Dedifferentiated amniotic fluid mesenchymal stem cell (primary cell): ENCODE measurements at regions not wholly inside any gene's neighbourhood (a gene's known extent, or its start where the extent isn't known, plus 50 kb on each side); places are given as distances from the start of the nearest gene placed in this dataset.
"Not testable (repeated sequence)": the region's sequence is repeated elsewhere in the genome, so short reads cannot be mapped to it uniquely, and the experiment has no call there.

Source experiments
- DNase-seq: peaks from one replicate; pipeline ENCODE4 v3.0.0-alpha.2; 2016; ENCODE audit errors: extremely low spot score

- no peak for DNase-seq
These were observed 97.5 kb upstream of the EFEMP1 start for GRCh38 chr2:56021136-56021474.

GRCh38 chr2:56021579-56021978 lies 98.0 kb upstream of the EFEMP1 start:
- DNase-seq, result no peak

DNA sequence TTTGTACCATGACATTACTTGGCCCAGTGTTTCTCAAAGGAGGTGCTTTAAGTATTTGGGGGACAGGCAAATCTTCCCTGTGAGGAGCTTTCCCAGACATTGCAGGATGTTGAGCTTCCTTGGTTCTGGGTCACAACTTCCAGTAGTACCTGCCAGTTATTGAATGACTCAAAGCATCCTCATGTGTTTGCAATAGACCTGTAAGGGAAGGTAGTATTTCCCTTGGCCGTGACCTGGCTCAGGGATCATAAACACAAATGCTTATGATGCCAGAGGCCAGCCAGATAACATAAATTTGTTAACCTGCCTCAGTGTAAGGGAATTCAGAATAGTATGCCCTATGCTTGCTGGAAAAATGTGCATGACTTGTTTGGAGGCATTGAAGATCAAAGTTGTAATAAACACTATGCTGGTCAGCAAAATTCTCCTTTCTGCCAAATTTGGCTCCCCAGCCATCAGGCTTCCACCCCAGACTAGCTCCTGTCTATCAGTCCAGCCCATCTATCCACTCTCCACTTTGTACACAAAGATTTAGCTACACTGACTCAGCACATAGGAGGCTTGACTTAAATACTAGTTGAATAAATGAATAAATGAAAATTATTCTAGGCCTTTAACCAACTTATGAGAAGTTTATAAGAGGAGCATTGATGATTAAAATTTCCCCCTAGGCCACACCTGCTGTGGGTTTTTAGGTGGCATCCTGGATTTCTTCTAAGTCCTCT lies 102.0 kb upstream of the EFEMP1 start:
- no peak for DNase-seq

- no peak for DNase-seq
These were observed 103.2 kb upstream of the EFEMP1 start for GRCh38 chr2:56026828-56027227.

DNA sequence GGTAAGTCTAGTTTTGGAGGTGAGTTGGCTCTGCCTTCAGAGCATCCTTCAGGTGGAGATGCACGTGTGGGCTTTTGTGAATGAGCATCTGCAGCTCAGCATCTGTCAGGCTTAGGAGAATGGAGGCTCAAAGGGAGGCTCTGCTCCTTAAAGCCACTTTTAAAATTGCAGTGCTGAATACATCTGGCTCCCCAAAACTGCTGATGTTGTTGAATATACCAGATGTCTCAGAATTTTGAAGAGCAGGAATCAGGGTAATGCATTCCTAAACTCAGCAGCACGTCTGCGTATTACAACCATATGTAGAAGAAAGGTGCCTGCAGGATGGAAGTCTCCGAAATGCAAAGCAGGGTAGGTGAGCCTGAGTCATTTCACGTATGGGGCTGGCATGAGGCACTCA lies 106.5 kb upstream of the EFEMP1 start:
- DNase-seq, result no peak

GRCh38 chr2:56030901-56031300 lies 107.3 kb upstream of the EFEMP1 start:
- no peak for DNase-seq

DNA sequence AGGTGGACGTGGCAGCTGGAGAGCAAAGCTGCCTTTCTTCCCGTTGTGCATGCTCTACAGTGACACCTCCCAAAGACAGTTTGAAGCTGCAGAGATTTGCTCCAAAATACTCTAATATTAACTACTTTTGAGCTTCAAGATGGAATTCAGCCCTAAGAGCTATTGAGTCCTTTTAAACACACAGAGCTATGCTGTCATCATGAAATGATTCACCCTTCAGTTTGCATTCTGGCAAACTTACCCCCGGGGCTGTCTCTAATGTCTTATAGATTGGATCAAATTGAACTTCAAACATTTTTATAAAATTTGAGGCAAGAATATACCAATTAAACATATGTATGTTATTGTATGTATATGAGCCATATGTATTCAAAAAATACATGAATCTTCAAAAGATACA lies 110.7 kb upstream of the EFEMP1 start:
- DNase-seq, result no peak

GRCh38 chr2:56040189-56040588 lies 116.6 kb upstream of the EFEMP1 start:
- DNase-seq, result no peak

DNA sequence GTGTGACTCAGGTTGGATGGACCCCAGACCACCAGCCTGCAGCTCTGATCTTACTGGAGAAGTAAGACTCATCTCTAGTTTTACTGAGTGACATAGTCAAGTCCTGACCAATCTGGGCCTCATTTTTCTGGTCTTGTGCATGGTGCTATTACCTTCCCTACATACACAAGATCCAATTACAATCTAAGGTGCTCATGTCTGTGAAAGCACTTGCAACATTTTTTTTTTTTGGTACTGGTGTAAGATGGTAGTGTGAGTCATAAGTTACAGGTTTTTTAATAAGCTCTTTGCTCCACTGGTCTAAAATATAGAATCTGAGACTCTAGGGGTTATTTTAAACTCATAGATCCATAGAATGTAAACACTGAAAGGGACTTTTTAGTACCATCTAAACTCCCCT lies 117.3 kb upstream of the EFEMP1 start:
- DNase-seq, result no peak

GRCh38 chr2:56047136-56047535 lies 123.6 kb upstream of the EFEMP1 start:
- DNase-seq, result no peak

DNA sequence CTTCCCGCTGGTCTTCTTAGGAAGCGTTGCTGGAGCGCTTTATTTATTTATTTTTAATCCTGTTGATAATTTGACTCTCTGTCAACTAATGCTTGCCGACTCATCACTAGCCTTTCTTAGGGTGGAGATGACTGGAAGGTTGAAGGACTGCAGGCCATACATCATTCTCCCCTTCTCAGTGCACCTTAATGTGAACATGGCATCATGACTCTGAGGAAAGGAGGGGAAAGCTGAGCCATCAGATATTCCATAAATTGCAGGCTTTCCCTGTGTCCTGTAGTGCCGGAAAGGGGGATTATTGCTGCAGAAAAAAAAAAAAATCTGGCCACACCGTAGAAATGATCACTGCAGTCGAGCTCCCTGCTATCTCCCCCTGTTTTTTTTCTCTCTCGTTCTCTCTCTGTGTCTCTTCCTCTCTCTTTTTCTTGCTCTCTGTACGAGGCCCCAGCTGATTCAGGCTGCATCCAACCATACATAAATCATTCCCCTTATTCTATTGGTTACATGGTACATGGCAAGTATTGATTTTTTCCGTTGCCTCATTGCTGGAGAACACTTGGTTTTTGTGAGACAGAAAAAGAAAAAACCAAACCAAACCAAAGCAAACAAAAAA lies 125.8 kb upstream of the EFEMP1 start:
- no peak for DNase-seq

DNA sequence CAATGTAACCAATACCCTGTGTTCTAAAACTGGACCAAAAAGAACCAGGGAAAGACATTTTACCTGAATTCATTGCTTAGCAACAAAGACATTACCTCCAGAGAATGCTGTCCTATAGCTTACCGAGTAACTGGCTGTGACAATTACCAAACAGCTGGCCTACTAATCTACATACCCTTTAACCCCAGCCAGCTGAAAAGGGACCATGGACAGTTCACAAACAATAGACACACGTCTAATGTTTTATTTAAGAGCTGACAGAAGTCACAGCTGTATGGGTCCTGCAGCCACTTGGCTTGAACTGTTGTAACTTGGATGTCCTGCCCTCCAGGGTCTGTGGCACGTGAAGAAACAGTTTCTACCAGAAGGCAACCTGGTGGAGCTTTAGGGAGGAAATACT lies 130.1 kb upstream of the EFEMP1 start:
- no peak for DNase-seq

DNA sequence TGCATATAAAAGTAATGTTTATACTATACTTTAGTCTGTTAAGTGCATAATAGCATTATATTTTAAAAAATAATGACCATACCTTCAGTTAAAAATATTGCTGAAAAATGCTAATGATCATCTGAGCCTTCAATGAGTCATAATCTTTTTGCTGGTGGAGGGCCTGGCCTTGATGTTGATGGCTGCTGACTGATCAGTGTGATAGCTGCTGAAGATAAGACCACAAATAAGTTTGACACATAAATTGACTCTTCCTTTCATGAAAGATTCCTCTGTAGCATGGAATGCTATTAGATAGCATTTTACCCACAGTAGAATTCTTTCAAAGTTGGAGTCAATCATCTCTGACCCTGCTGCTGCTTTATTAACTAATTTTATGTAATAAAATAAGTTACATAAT lies 128.4 kb upstream of the CCDC85A start:
- no peak for DNase-seq

DNA sequence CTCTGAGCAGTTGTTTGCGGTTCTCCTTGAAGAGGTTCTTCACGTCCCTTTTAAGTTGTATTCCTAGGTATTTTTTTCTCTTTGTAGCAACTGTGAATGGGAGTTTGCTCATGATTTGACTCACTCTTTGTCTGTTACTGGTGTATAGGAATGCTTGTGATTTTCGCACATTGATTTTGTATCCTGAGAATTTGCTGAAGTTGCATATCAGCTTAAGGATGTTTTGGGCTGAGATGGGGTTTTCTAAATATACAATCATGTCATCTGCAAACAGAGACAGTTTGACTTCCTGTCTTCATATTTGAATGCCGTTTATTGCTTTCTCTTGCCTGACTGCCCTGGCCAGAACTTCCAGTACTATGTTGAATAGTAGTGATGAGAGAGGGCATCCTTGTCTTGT lies 122.5 kb upstream of the CCDC85A start:
- not testable (repeated sequence) for DNase-seq

DNA sequence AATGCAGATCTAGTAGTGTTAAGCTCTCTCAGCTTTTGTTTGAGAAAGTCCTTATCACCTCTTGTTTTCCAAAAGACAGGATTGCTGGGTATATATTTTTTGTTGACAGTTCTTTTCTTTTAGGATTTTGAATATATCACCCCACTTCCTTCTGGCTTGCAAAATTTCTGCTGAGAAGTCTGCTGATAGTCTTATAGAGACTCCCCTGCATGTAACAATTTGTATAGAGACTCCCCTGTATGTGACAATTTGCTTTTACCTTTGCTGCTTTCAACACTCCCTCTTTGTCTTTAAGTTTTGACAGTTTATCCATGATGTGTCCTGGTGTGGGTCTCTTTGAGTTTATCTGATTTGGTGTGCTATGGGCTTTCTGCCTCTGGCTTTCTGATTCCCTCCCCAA lies 115.0 kb upstream of the CCDC85A start:
- DNase-seq, result no peak

DNA sequence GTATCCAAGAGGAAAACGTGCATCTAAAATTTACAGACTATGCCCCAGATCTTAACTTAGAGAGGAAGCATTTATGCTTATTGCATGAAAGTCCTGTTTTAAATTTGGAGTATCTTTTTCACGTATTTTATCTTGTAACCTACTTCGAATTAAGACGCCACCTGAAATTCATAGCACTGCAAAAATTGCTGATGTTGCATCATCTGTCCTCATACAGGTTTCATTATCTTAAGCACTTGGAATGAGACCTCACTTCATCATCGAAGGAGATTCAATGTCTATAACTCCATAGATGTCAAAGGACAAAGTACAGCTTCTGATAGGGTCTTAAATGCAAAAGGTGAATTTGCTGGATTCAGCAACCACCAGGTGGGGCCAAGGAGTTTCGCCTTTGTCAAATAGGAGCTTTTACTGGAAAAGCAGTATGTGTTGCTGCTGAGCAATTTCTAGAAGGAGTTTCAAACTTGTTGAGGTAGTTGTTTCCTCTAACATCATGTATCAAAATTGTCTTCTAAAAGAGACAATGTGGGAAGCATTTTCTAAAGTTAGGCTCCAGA lies 106.4 kb upstream of the CCDC85A start:
- DNase-seq, result no peak

GRCh38 chr2:56082665-56083064 lies 101.1 kb upstream of the CCDC85A start:
- no peak for DNase-seq

GRCh38 chr2:56084111-56084901 lies 99.5 kb upstream of the CCDC85A start:
- no peak for DNase-seq

DNA sequence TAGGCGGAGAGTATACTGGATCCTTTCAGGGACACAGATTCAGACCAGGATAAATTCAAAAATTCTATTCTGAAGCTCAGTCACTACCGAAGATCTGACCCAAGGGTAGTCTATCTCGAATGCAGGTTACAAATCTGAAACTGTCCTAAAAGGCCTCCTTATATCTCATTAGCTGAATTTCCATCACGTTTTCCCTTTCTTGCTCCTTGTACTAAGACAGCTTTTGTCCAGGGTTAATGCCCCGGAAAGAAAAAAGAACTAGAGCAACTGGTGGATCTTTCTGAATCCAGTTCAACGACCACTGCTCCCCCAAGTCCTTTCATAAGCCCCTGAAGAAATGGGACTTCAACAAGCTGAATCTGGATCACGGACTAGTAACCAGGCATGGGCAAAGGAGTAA lies 97.5 kb upstream of the CCDC85A start:
- no peak for DNase-seq

DNA sequence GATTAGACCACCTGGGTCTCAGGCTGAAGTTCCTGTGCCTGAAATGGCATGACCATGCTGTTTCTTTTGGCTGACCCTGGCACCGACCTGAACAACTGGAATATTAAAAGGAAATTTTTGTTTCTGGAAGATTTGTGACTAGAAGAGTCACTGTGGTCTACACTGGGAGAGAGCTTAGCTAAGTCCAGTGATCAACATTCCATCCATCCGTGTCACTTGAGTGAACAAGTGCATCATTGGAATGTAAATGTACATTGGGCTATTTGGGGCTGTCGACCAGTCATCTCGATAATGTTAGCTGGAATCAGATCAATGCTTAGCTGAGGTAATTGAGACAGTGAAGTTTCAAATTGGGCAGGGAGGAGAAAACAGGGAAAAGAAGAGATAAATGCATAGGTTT lies 95.4 kb upstream of the CCDC85A start:
- DNase-seq, result no peak

DNA sequence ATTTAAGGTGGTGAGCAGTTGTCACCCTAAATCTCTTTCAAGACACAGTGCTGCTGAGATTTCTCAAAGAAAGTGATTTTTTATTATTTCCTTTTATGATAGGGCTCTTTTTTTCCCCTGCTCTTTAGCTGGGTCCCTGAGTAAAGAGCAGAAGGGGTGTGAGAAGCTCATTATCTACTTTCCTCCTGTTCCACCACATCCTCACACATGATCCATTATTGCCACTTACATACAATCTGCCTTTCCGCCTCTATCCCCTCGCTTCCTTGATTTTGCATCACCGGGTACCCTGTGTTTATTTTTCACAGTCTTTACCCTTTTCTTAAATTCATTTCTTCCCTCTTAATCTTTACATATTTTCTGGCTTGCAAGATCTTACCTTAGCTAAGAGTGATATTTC lies 93.9 kb upstream of the CCDC85A start:
- DNase-seq, result no peak

DNA sequence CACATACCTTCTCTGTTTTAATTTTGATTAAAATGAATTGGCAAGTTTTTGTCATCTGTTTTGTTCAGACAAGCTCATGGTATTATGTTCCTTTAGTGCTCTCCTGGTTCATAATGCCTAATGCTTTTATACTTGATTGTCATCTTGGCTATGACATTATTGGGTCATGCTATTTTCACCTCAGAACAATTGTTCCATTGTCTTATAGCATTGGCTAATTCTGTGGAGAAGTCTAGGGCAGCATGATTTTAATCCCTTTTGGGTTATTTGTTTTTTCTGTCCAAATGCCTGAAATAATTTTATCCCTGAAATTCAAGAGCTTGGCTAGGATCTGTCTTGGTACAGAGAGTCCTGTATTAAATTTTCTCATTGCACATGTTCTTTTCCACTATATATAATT lies 83.8 kb upstream of the CCDC85A start:
- no peak for DNase-seq

GRCh38 chr2:56100791-56101312 lies 82.9 kb upstream of the CCDC85A start:
- DNase-seq, result no peak
